PFSK-1 (cell line): ENCODE measurements at regions not wholly inside any gene's neighbourhood (a gene's known extent, or its start where the extent isn't known, plus 50 kb on each side); places are given as distances from the start of the nearest gene placed in this dataset.

Experiments used
- FOXP2 ChIP-seq: optimal IDR thresholded peaks from 2 replicates; pipeline ENCODE3; 2011; ENCODE audit warnings: borderline replicate concordance, control low read depth, inconsistent platforms; ENCODE audit not compliant: insufficient read depth; ENCODE audit errors: extremely low read length, extremely low read depth
- POLR2AphosphoS5 ChIP-seq: IDR thresholded peaks from 2 replicates; pipeline ENCODE4 v1.6.1; 2012; ENCODE audit warnings: low read depth, mild to moderate bottlenecking, control low read depth, low read length, moderate library complexity
- REST ChIP-seq, 2 experiments: IDR thresholded peaks; 2 replicates each; pipeline versions ENCODE4 v1.6.1 to v1.8.0; 2011 to 2012; ENCODE audit warnings: low read depth in 2 of 2, low read length in 2 of 2, control low read depth in 1 of 2, inconsistent platforms in 1 of 2, mild to moderate bottlenecking in 1 of 2, moderate library complexity in 1 of 2; ENCODE audit not compliant: insufficient read depth in 1 of 2
- SIN3A ChIP-seq: IDR thresholded peaks from 2 replicates; pipeline ENCODE4 v1.6.1; 2012; ENCODE audit warnings: mild to moderate bottlenecking, low read length, moderate library complexity, borderline replicate concordance; ENCODE audit not compliant: insufficient read depth
- TAF1 ChIP-seq: IDR thresholded peaks from 2 replicates; pipeline ENCODE4 v1.6.1; 2012; ENCODE audit warnings: low read length, control low read depth, borderline replicate concordance; ENCODE audit not compliant: insufficient read depth

- no peak for TF ChIP-seq POLR2AphosphoS5
Measured at GRCh38 chr17:53141731-53142130, 681.0 kb upstream of the KIF2B start.

- TF ChIP-seq POLR2AphosphoS5, result no peak
- no peak for TF ChIP-seq REST (IDR thresholded peaks at IDR 0.05; ENCODE audit: insufficient read depth in 1 of 2, low read depth in 2 of 2, low read length in 2 of 2)
- TF ChIP-seq SIN3A, result no peak
- no peak for TF ChIP-seq FOXP2
- TF ChIP-seq TAF1, result no peak
Measured at GRCh38 chr17:53141280-53141679, 681.4 kb upstream of the KIF2B start.

GRCh38 chr17:53137869-53138268 lies 684.9 kb upstream of the KIF2B start:
- TF ChIP-seq TAF1, result no peak
- TF ChIP-seq SIN3A, result no peak
- TF ChIP-seq FOXP2, result no peak
- TF ChIP-seq REST (IDR thresholded peaks at IDR 0.05; ENCODE audit: insufficient read depth in 1 of 2, low read depth in 2 of 2, low read length in 2 of 2), result no peak
- TF ChIP-seq POLR2AphosphoS5, result no peak

- no peak for TF ChIP-seq POLR2AphosphoS5
- no peak for TF ChIP-seq SIN3A
- TF ChIP-seq FOXP2, result no peak
- TF ChIP-seq REST (IDR thresholded peaks at IDR 0.05; ENCODE audit: insufficient read depth in 1 of 2, low read depth in 2 of 2, low read length in 2 of 2), result no peak
- TF ChIP-seq TAF1, result no peak
Measured at GRCh38 chr17:53135969-53136368, 686.8 kb upstream of the KIF2B start.

GRCh38 chr17:53134548-53134947 lies 688.2 kb upstream of the KIF2B start:
- TF ChIP-seq TAF1 (no peak), SIN3A (no peak), FOXP2 (no peak), POLR2AphosphoS5 (no peak), REST (IDR thresholded peaks at IDR 0.05; ENCODE audit: insufficient read depth in 1 of 2, low read depth in 2 of 2, low read length in 2 of 2) (no peak)

GRCh38 chr17:53133876-53134275 lies 688.9 kb upstream of the KIF2B start:
- TF ChIP-seq REST (IDR thresholded peaks at IDR 0.05; ENCODE audit: insufficient read depth in 1 of 2, low read depth in 2 of 2, low read length in 2 of 2) (no peak), FOXP2 (no peak), TAF1 (no peak), SIN3A (no peak), POLR2AphosphoS5 (no peak)
